GM12878 (cell line): ENCODE measurements at regions not wholly inside any gene's neighbourhood (a gene's known extent, or its start where the extent isn't known, plus 50 kb on each side); places are given as distances from the start of the nearest gene placed in this dataset.

Source experiments
- CHD2 ChIP-seq: IDR thresholded peaks from 2 replicates; pipeline ENCODE4 v1.6.1; 2011; ENCODE audit warnings: low read depth, low read length, improper control_type of control experiment, borderline replicate concordance
- DPF2 ChIP-seq: fragments of 450-650 bp; IDR thresholded peaks from 2 replicates; pipeline ENCODE4 v1.6.1; 2017; ENCODE audit warnings: mild to moderate bottlenecking
- E2F8 ChIP-seq: fragments of 450-650 bp; IDR thresholded peaks from 2 replicates; pipeline ENCODE4 v1.6.1; 2018; ENCODE audit warnings: mild to moderate bottlenecking, low read depth, moderate library complexity; ENCODE audit not compliant: partially characterized antibody
- EED ChIP-seq: sonication (generic); IDR thresholded peaks from 2 replicates; pipeline ENCODE4 v1.6.1; 2016; ENCODE audit warnings: antibody characterized with exemption, low read depth
- HDAC2 ChIP-seq: fragments of 200-600 bp; sonication (generic); IDR thresholded peaks from 2 replicates; pipeline ENCODE4 v1.6.1; 2017
- RBBP5 ChIP-seq: fragments of 200-600 bp; sonication (generic); conservative IDR thresholded peaks from 2 replicates; pipeline ENCODE4 v1.6.1; 2016
- ZNF217 ChIP-seq: fragments of 450-650 bp; IDR thresholded peaks from 2 replicates; pipeline ENCODE4 v1.6.1; 2017; ENCODE audit warnings: antibody characterized with exemption, mild to moderate bottlenecking
- ZNF274 ChIP-seq: IDR thresholded peaks from one replicate; pipeline ENCODE4 v1.8.0; 2011; ENCODE audit not compliant: insufficient read length, insufficient read depth
- ZNF592 ChIP-seq: fragments of 450-650 bp; IDR thresholded peaks from 2 replicates; pipeline ENCODE4 v1.6.1; 2017; ENCODE audit warnings: mild to moderate bottlenecking, moderate library complexity

GRCh38 chr1:118558933-118559332 is 373.9 kb upstream of the SPAG17 start (continued):
- no peak for TF ChIP-seq ZNF592
- TF ChIP-seq CHD2: no peak
- TF ChIP-seq EED: no peak
- no peak for TF ChIP-seq E2F8
- no peak for TF ChIP-seq DPF2
- TF ChIP-seq ZNF274: no peak
- no peak for TF ChIP-seq RBBP5
- TF ChIP-seq ZNF217: no peak
- no peak for TF ChIP-seq HDAC2
